ENCODE measurements at regions not wholly inside any gene's neighbourhood (a gene's known extent, or its start where the extent isn't known, plus 50 kb on each side); places are given as distances from the start of the nearest gene placed in this dataset.

GRCh38 chr12:115042341-115042740, 358.4 kb upstream of the TBX3 start:
- TF ChIP-seq, protein P1, sequence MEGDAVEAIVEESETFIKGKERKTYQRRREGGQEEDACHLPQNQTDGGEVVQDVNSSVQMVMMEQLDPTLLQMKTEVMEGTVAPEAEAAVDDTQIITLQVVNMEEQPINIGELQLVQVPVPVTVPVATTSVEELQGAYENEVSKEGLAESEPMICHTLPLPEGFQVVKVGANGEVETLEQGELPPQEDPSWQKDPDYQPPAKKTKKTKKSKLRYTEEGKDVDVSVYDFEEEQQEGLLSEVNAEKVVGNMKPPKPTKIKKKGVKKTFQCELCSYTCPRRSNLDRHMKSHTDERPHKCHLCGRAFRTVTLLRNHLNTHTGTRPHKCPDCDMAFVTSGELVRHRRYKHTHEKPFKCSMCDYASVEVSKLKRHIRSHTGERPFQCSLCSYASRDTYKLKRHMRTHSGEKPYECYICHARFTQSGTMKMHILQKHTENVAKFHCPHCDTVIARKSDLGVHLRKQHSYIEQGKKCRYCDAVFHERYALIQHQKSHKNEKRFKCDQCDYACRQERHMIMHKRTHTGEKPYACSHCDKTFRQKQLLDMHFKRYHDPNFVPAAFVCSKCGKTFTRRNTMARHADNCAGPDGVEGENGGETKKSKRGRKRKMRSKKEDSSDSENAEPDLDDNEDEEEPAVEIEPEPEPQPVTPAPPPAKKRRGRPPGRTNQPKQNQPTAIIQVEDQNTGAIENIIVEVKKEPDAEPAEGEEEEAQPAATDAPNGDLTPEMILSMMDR (conservative IDR thresholded peaks at IDR 0.05; ENCODE audit: low read length), result no peak
- no peak for TF ChIP-seq EZH2phosphoT487 (IDR thresholded peaks at IDR 0.05; ENCODE audit: borderline replicate concordance)

Data from Loucy (cell line).